UCSD-AML1 (cell line): ENCODE measurements at regions not wholly inside any gene's neighbourhood (a gene's known extent, or its start where the extent isn't known, plus 50 kb on each side); places are given as distances from the start of the nearest gene placed in this dataset.

Experiments
- DNase-seq: peaks from one replicate; lab custom pipeline; 2025; ENCODE audit not compliant: unreplicated experiment; lab: John Stamatoyannopoulos, UW

DNA sequence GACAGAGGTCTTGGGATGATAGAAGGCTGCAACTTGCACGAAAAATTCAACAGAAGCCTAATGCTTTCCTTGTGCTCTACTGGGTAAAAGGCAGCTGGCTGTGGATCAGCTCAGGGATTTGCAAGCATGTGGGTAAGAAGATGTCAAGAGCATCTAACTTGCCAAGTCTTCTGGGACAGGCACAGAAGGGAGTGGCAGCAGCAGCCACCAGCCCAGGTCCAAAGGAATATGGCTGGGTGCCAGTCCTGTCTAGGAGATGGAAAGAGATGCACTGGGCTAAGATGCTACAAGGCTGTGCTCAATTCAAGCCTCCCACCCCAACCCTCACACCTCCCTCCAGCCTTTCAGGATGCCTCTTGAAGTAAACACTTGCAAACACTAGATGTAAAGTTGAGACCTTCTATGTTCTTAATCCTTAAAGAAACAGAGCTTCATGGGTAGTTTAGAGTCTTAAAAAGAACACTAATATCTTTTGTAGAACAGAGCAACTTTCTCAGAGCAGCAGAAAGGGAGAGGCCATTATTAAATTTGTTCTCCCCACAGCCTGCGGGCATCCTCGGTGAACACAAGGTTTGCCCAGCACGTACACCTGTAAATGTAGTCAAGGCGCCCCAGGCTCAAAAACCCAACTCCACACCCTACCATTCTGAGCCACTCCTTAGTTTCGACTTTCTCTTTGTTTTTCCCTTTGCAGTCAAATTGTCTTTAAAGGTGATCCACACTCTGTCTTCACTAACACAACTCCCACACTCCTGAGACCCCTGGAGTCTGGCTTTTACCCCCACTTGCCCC is 64.6 kb upstream of the BCAR3 start:
- DNase-seq: no peak

DNA sequence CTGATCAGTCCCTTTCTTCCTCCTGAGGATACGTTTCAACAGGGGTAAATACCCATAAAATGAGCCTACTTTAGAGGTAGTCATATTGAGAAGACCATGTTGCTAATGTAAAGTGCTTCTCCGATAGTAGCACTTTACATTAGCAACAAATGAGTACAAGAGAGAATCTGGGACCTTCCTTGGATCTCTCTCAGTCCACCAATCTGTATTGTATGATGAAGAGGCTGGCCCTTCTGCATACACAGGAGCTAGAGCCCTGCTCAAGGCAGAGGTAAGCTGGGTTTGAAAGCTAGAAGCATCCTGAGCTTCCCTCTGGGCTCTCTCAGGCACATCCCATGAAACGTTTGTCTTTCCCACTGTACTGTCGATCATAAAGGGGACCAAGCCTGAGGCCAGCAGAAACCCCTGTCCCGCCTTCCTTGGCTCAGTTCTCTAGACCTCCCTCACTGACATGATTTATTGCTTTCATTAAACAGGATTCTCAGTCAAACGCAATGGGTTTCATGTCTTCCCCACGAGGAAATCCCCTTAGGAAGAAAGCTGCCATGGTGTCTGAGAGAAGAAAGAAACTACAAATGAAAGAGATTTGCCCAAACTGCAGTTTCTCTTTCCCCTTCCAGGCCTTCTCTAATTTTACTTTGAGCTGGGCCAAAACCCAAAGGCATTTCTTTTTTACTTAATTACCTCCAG is 62.8 kb upstream of the BCAR3 start:
- no peak for DNase-seq

DNA sequence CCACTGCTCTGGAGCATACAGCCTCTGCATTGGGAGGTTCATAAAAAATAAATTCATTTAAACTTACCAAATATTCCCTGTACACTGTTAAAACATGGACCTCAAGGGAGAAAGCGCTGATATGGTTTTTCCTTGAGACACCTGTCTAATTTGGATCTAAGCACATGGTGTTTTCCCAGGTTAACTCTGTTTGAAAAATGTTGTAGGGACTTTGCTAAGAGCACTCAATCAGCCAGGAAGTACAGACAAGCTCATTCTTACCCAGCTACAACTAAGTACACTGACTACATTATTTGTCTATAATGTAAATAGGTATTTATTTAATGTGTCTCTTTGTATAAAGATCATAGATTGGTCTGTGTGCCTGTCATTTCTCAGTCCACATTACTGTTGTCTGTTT is 61.8 kb upstream of the BCAR3 start:
- no peak for DNase-seq

DNA sequence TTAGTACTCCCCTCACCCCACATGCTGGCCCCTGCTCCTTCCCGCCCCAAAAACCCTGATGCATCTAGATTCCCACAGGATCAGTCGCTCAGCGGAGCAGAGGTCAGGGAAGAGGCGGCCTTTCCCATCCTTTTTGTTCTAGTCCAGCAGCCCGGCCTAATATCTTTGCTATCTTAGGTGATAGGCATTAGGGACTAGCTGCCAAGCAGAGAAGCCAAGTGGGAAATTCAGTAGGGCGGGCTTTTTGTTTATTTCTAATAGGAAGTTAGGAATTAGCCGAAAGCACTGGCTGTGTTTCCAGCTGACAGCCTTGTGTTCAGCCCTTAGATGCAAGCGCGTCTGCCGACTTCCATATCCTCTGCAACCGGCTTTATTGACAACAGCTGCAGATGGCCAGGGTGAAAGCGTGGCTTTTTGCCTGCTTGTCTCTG is 59.0 kb upstream of the BCAR3 start:
- DNase-seq: no peak

DNA sequence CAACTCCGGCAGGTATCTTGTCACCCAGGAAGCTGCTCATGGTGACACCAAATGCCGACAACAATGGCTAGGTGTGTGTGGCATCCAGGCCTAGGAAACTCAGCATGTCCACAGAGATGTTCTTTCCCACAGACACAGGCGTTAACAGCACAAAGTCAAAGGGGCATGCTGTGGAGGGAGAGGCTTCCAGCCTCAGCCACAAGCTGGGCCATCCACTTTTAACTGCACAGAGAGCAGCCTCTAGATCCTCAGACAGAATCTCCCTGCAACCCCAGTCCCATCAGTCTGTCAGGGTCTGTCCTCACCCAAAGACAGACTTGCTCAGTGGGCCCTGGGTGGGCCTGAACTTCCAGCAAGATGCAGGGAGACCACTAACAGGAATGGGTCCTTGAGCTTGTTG is 58.5 kb upstream of the BCAR3 start:
- no peak for DNase-seq

DNA sequence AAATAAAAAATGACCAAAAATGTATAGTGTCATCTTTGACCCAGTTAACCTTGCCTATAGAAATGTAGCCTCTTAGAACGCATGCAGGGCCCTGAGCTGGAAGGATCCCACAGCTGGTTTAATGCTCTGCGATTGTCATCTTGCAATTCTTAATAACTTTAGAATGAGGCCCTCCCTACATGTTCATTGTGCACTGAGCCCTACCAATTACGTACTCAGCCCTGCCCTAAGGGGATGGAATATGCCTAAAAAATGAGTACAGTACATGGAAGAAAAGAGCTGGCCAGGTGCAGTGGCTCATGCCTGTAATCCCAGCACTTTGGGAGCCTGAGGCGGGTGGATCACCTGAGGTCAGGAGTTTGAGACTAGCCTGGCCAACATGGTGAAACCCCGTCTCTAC is 57.8 kb upstream of the BCAR3 start:
- no peak for DNase-seq

DNA sequence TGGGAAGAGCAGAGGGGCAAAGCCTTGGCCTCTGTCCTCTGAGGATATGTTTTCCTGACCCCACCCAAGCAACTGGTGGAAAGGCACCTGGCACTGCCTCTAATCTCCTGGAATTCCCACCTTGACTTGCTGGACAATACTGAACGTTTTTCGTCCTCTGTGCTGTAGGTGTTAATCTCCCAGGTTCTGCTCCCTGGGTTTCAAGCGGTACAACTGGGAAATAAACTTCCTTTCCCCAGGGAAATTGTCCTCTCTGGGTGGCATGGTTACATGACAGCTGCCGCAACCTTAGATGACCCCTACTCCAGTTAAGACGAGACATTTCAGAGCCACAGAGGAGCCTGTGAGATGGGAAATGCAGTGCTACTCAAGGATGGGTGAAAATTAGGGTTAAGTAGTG is 57.3 kb upstream of the BCAR3 start:
- no peak for DNase-seq

DNA sequence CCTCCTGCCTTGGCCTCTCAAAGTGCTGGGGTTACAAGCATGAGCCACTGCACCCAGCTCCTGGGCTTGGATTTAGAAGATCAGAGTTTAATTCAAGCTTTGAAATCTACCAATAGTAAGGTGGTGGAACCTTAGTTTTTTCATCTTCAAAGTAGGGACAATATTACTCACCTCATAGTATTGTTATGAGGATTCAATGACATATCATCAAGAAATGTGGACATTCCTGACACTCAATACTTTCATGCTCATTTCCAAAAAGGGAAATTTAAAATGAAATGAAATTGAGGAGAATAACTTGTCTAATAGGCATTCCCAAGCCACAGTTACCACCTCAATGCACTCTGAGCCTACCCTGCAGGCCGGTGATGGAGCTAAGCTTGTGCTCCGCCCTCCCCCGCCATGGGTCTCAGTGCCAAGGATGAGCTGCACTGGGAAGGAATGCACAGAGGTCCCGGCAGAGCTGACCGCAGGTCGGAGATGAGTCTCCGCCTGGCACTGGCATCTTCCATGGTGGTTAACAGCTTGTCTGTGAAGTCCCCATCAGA is 56.5 kb upstream of the BCAR3 start:
- no peak for DNase-seq

DNA sequence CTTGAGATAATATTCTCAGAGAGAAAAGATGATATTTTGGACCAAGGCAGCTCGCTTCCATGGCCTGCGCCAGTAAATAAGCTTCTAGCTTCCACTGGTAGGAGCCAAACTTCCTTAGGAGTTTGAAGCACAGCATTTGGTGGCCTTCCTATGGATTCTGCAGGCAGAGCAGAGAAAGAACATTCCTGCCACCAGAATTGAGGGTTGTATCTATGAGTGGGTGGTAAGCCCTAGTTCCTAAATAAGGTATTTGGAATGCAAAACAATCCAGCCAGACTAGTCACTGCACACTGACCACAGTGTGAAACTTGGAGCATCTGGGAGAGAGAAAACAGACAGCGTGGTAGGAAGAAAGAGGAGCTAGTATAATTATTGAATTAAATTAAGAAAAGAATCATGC is 54.1 kb upstream of the BCAR3 start:
- no peak for DNase-seq

DNA sequence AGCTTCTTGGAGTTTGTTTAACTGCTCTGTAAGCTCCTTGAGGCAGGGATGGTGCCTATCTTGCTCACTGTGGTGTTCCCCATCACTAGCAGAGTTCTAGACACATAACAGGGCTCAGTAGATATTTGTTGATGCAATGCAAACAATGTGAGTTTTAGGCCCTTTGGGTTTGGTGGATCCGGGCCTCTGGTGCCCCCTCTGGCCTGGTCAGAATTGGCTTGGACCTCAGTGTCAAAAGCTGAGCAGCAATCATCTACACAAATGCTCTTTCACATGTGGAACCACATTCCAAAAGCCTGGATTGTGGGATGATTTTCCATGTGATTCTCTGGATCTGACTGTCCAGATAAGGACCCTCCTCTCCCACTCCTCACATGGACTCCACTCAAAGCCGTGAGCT is 53.4 kb upstream of the BCAR3 start:
- no peak for DNase-seq

DNA sequence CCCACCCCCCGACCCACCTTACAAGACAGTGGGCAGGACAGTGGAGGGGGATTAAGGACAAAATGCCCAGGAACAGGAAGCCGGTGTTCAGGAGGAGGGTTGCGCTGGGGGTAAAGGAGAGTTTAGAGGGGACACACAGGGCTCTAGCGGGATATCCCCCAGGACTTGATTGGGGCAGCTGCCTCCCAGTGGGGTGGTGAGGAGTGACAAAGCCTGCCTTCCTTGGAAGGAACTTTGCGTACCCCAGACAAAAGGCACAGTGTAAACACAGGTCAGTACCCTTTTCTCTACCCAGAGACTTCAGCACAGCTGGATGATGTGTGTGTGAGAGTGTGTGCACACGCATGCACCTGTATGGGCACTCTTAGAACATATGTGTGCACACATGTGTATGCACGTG is 51.7 kb upstream of the BCAR3 start:
- DNase-seq: no peak

DNA sequence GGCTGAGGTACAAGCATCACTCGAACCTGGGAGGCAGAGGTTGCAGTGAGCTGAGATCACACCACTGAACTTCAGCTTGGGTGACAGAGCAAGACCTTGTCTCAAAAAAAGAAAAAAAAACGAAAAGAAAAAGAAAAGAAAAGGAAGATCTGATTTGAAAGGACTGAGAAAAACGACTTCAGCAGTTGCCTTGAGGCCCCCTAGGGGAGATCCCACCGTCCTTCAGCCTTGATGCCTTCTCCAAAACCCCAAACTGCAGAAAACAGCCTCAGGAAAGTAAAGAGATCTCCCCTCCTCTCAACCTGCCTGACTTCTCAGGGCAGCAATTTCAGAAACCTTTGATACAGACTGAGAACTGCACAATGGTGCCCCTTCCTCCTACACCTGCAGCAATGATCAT is 50.9 kb upstream of the BCAR3 start:
- DNase-seq: no peak
